GM12878 (cell line): ENCODE measurements at regions not wholly inside any gene's neighbourhood (a gene's known extent, or its start where the extent isn't known, plus 50 kb on each side); places are given as distances from the start of the nearest gene placed in this dataset.

Source experiments
- ATAC-seq: fragments of 200-7000 bp; cut with Tn5 transposase; 3 replicates; pipeline ENCODE4 v1.9.1; 2020; ENCODE audit warnings: mild to moderate bottlenecking, moderate library complexity
- BruUV-seq: library from RNA; stranded (reverse); fragments of 400-500 nt; replicated peaks from 2 replicates; lab custom pipeline; 2021; lab: Mats Ljungman, UMichigan
- CTCF ChIA-PET: fragments of 300-600 bp; sonication (Branson Sonifier 250); formaldehyde crosslinking; extraction: SDS; loops from one replicate; lab custom pipeline; 2021; ENCODE audit warnings: inconsistent platforms; lab: Yijun Ruan, JAX
- POLR2A ChIA-PET: fragments of 350-600 bp; formaldehyde crosslinking; extraction: SDS; loops from one replicate; lab custom pipeline; 2021; ENCODE audit warnings: inconsistent platforms; lab: Charles Lee
- RAD21 ChIA-PET: fragments of 300-600 bp; sonication (Branson Sonifier 250); formaldehyde crosslinking; loops from one replicate; lab custom pipeline; 2023; ENCODE audit warnings: antibody characterized with exemption; ENCODE audit not compliant: unreplicated experiment; lab: Charles Lee
- SMC1A ChIA-PET: fragments of 300-600 bp; sonication (Branson Sonifier 250); formaldehyde crosslinking; loops from one replicate; lab custom pipeline; 2023; ENCODE audit not compliant: unreplicated experiment, uncharacterized antibody; lab: Charles Lee
- DNase-seq: peaks from one replicate; pipeline ENCODE4 v3.0.0-alpha.2; 2011; ENCODE audit warnings: low read depth, low spot score
- FAIRE-seq: peaks from 3 replicates; lab custom pipeline; 2011; peaks lifted over from hg19 to GRCh38; lab: Jason Lieb, UNC
- H2AFZ ChIP-seq: 2 replicates; pipeline ENCODE4 v1.6.0; 2011; ENCODE audit warnings: low read depth, low read length, control low read depth; ENCODE audit not compliant: control insufficient read depth
- H3K27ac ChIP-seq: 2 replicates; pipeline ENCODE4 v1.5.1; 2011; ENCODE audit warnings: control low read depth; ENCODE audit not compliant: control insufficient read depth, insufficient read depth
- H3K27me3 ChIP-seq, 2 experiments: replicated peaks in 1 of 2; 2 replicates each; pipeline versions ENCODE4 v1.6.0 to v1.6.1; 2011; ENCODE audit warnings: low read length in 1 of 2; ENCODE audit not compliant: control insufficient read depth in 2 of 2, insufficient read depth in 2 of 2
- H3K36me3 ChIP-seq, 2 experiments: 2 replicates each; pipeline ENCODE4 v1.5.1; 2011; ENCODE audit warnings: low read length in 1 of 2; ENCODE audit not compliant: control insufficient read depth in 2 of 2, insufficient read depth in 2 of 2
- H3K4me1 ChIP-seq: 2 replicates; pipeline ENCODE4 v1.6.1; 2011; ENCODE audit warnings: mild to moderate bottlenecking, low read length, moderate library complexity, mixed read lengths; ENCODE audit not compliant: control insufficient read depth, insufficient read depth
- H3K4me2 ChIP-seq: 2 replicates; pipeline ENCODE4 v1.6.0; 2011; ENCODE audit warnings: control low read depth; ENCODE audit not compliant: control insufficient read depth, insufficient read depth
- H3K4me3 ChIP-seq: fragments of 200-600 bp; sonication (generic); 2 replicates; pipeline ENCODE4 v1.5.1; 2016
- H3K79me2 ChIP-seq: 2 replicates; pipeline ENCODE4 v1.6.0; 2011; ENCODE audit warnings: low read length; ENCODE audit not compliant: control insufficient read depth, insufficient read depth
- H3K9ac ChIP-seq: 2 replicates; pipeline ENCODE4 v1.8.0; 2011; ENCODE audit warnings: low read length, control low read depth, mixed read lengths; ENCODE audit not compliant: control insufficient read depth, insufficient read depth
- H3K9me3 ChIP-seq: replicated peaks from 3 replicates; pipeline ENCODE4 v1.5.1; 2011; ENCODE audit warnings: mild to moderate bottlenecking, low read length; ENCODE audit not compliant: control insufficient read depth, insufficient read depth
- H4K20me1 ChIP-seq: 2 replicates; pipeline ENCODE4 v1.6.0; 2011; ENCODE audit not compliant: control insufficient read depth, insufficient read depth
- CBX5 ChIP-seq: sonication (generic); IDR thresholded peaks from 2 replicates; pipeline ENCODE4 v1.6.1; 2016; ENCODE audit warnings: low read depth, moderate library complexity, mild to moderate bottlenecking, inconsistent platforms
- CEBPB ChIP-seq, 2 experiments: fragments of 150-350 bp in 1 of 2; IDR thresholded peaks; 2 replicates each; pipeline ENCODE4 v1.6.1; 2012 to 2014; ENCODE audit warnings: low read depth in 2 of 2, low read length in 2 of 2, borderline replicate concordance in 1 of 2, inconsistent platforms in 1 of 2
- HDAC6 ChIP-seq: fragments of 200-600 bp; sonication (generic); IDR thresholded peaks from one replicate; pipeline ENCODE4 v1.8.0; 2017; ENCODE audit warnings: antibody characterized with exemption; ENCODE audit not compliant: unreplicated experiment
- NKRF ChIP-seq: fragments of 450-650 bp; conservative IDR thresholded peaks from 2 replicates; pipeline ENCODE4 v1.6.1; 2017; ENCODE audit warnings: mild to moderate bottlenecking, moderate library complexity
- PKNOX1 ChIP-seq: fragments of 450-650 bp; IDR thresholded peaks from 2 replicates; pipeline ENCODE4 v1.6.1; 2016; ENCODE audit warnings: mild to moderate bottlenecking
- PML ChIP-seq: IDR thresholded peaks from 2 replicates; pipeline ENCODE4 v1.6.1; 2012; ENCODE audit warnings: low read length, inconsistent platforms
- RUNX3 ChIP-seq: IDR thresholded peaks from 2 replicates; pipeline ENCODE4 v1.6.1; 2012; ENCODE audit warnings: low read length, inconsistent platforms
- WRNIP1 ChIP-seq: IDR thresholded peaks from 2 replicates; pipeline ENCODE4 v1.6.1; 2011; ENCODE audit warnings: low read depth, low read length, improper control_type of control experiment, borderline replicate concordance
- ZBED1 ChIP-seq: IDR thresholded peaks from 2 replicates; pipeline ENCODE4 v1.6.1; 2016; ENCODE audit warnings: borderline replicate concordance
- WGBS: methylation state at CpG from one replicate; pipeline ENCODE4 v1.1.6; 2016; ENCODE audit warnings: low lambda C conversion rate; ENCODE audit not compliant: insufficient replicate concordance, insufficient coverage; ENCODE audit errors: missing lambda C conversion rate; 5-methylcytosine and 5-hydroxymethylcytosine counted together
- in situ Hi-C: fragments of 300-500 bp; cut with MboI; formaldehyde crosslinking; loops from 9 replicates; pipeline ENCODE4 v1.14.3; 2018; ENCODE audit warnings: mixed read lengths
- intact Hi-C: fragments of 100-400 bp; cut with micrococcal nuclease; formaldehyde crosslinking; loops from one replicate; pipeline ENCODE4 v1.14.2; 2022; ENCODE audit not compliant: unreplicated experiment

GRCh38 chrX:46220822-46221221, 324.4 kb downstream of the ZNF674 start:
- Histone ChIP-seq H3K4me2 (no peak overlapping the region), H3K9ac (no peak overlapping the region), H3K9me3 (no peaks in the 10 kb centered on the region), H3K79me2 (no peaks in the 10 kb centered on the region), H3K36me3 (no peaks in the 10 kb centered on the region), H3K4me3 (no peak overlapping the region), H3K27ac (no peak overlapping the region), H4K20me1 (no peaks in the 10 kb centered on the region), H2AFZ (no peak overlapping the region), H3K27me3 (no peaks in the 10 kb centered on the region), H3K4me1 (no peaks in the 10 kb centered on the region)
- CTCF ChIA-PET = no interaction called here
- BruUV-seq = no TSS peak
- no peak for ATAC-seq
- RAD21 ChIA-PET = no interaction called here
- WGBS = 78% methylated on average over 3 of the region's 3 CpGs
- SMC1A ChIA-PET = no interaction called here
- in situ Hi-C loops (no loop called here), intact Hi-C loops (no loop called here)
- TF ChIP-seq PML = no peak
- TF ChIP-seq NKRF = no peak
- TF ChIP-seq HDAC6 = no peak
- no peak for TF ChIP-seq PKNOX1
- TF ChIP-seq CEBPB (IDR thresholded peaks at IDR 0.05; ENCODE audit: borderline replicate concordance in 1 of 2, low read depth in 2 of 2, low read length in 2 of 2) = no peak
- no peak for TF ChIP-seq CBX5
- no peak for TF ChIP-seq ZBED1
- TF ChIP-seq WRNIP1 = no peak
- no peak for TF ChIP-seq RUNX3
- no peak for FAIRE-seq
- POLR2A ChIA-PET = no interaction called here
- no peak for DNase-seq
